ENCODE measurements at regions not wholly inside any gene's neighbourhood (a gene's known extent, or its start where the extent isn't known, plus 50 kb on each side); places are given as distances from the start of the nearest gene placed in this dataset.

DNA sequence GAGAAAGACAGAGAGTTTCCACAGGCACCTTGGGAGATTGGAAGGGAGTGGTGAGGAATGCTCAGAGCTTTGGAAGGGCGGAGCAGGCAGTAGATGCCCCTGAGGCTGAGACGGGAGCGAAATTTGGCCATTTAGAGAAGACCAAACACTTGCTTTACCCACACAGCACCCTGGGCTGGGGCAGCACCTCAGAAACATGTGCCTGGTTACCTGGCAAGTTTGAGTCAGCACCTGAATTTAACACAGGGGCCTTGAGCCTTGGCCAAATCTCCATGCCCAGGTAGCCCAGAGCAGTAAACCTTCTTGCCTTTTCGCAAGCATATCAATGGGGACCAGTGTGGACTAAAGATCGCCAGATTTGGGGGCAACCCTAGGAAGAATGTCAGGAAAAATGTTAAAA is 111.9 kb upstream of the NFE2L3 start:
- 90 to 95% methylated on average over 5 of the region's 5 CpGs for WGBS, 2 donors
- Histone ChIP-seq H3K27me3 (no peaks in the 10 kb centered on the region), H3K27ac (no peak overlapping the region), H3K9me3 (no peaks in the 10 kb centered on the region), H3K4me1 (no peaks in the 10 kb centered on the region), H3K4me3 (replicated peaks in 1 of 3) (no peak overlapping the region), H3K36me3 (no peaks in the 10 kb centered on the region)
- no peak for TF ChIP-seq POLR2A (IDR thresholded peaks at IDR 0.05)
- no peak for TF ChIP-seq CTCF (IDR thresholded peaks at IDR 0.05)
- DNase-seq = no peak
- intact Hi-C loops (cut with DNase I) = no loop called here

DNA sequence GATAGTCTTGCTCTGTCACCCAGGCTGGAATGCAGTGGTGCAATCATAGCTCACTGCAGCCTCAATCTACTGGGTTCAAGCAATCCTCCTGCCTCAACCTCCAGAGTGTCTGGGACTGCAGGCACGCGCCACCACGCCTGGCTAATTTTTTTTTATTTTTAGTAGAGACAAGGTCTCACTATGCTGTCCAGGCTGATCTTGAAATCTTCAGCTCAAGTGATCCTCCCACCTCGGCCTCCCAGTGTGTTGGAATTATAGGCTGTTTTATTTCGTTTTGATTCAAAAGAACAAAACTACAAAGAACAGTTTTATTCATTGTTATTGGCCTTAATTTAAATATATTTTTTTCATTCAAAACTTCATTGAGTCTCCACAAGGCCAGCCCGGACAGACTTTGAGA is 109.8 kb upstream of the NFE2L3 start:
- no peak for TF ChIP-seq CTCF (IDR thresholded peaks at IDR 0.05)
- TF ChIP-seq POLR2A (IDR thresholded peaks at IDR 0.05) = no peak
- Histone ChIP-seq H3K36me3 (no peaks in the 10 kb centered on the region), H3K4me1 (no peaks in the 10 kb centered on the region), H3K9me3 (no peaks in the 10 kb centered on the region), H3K4me3 (replicated peaks in 1 of 3) (no peak overlapping the region), H3K27me3 (no peaks in the 10 kb centered on the region), H3K27ac (no peak overlapping the region)
- 85 to 88% methylated on average over 6 of the region's 6 CpGs for WGBS, 2 donors
- no peak for DNase-seq
- intact Hi-C loops (cut with DNase I) = no loop called here

DNA sequence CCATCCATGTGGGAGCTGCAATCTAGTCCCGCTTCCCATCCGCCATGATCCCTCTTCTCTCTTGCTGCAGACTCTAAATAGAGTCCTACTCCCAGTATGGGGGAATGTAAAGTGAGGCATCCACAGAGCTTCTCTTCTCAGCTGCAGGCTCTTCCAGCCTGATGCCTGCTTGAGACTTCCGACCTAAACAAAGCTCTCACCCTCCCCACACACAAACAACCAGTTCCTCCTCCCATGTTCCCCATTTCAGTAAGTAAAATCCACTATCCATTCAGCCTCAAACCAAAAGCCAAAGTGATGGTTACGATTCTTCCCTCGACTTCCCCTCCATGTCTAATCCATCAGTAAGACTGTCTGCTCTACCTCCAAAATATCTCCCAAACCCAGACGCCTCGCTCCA is 108.2 kb upstream of the NFE2L3 start:
- Histone ChIP-seq H3K27ac (no peak overlapping the region), H3K4me1 (no peaks in the 10 kb centered on the region), H3K4me3 (replicated peaks in 1 of 3) (no peak overlapping the region), H3K27me3 (no peaks in the 10 kb centered on the region), H3K9me3 (no peaks in the 10 kb centered on the region), H3K36me3 (no peaks in the 10 kb centered on the region)
- WGBS, 2 donors = 95 to 96% methylated on average over 7 of the region's 7 CpGs
- DNase-seq = no peak
- intact Hi-C loops (cut with DNase I) = no loop called here
- TF ChIP-seq POLR2A (IDR thresholded peaks at IDR 0.05) (no peak), CTCF (IDR thresholded peaks at IDR 0.05) (no peak)

- Histone ChIP-seq H3K4me1 (no peaks in the 10 kb centered on the region), H3K27me3 (no peaks in the 10 kb centered on the region), H3K27ac (no peak overlapping the region), H3K36me3 (no peaks in the 10 kb centered on the region), H3K9me3 (no peaks in the 10 kb centered on the region), H3K4me3 (replicated peaks in 1 of 3) (no peak overlapping the region)
- 87 to 91% methylated on average over 5 of the region's 5 CpGs for WGBS, 2 donors
- TF ChIP-seq POLR2A (IDR thresholded peaks at IDR 0.05) (no peak), CTCF (IDR thresholded peaks at IDR 0.05) (no peak)
- intact Hi-C loops (cut with DNase I) = no loop called here
- DNase-seq = no peak
Observed at GRCh38 chr7:26044320-26044719, 107.7 kb upstream of the NFE2L3 start.

DNA sequence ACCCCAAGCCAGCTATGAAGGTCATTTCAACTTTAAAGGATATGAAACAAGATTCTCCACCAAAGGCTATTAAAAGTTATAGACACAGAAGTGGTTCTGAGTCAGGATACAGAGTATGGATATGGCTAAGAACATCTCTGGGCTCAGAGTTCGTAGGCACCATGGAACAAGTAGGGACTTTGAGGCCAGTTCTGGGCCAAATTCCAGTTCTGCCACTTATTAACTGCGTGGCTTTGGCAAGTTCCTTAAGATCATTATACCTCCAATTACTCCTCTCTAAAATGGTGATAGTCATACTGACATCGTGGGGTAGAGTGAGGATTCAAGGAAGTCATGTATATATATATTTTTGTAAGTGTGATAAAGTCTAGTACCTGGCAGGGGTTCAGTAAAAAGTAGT is 105.8 kb upstream of the NFE2L3 start:
- H3K4me1 ChIP-seq = no peaks in the 10 kb centered on the region
- H3K4me3 ChIP-seq (replicated peaks in 1 of 3) = no peak overlapping the region
- TF ChIP-seq CTCF (IDR thresholded peaks at IDR 0.05) (no peak), POLR2A (IDR thresholded peaks at IDR 0.05) (no peak)
- no peaks in the 10 kb centered on the region for H3K27me3 ChIP-seq
- intact Hi-C loops (cut with DNase I) = no loop called here
- no peak for DNase-seq
- no peaks in the 10 kb centered on the region for H3K9me3 ChIP-seq
- H3K27ac ChIP-seq = no peak overlapping the region
- H3K36me3 ChIP-seq = no peaks in the 10 kb centered on the region
- WGBS, 2 donors = 62 to 78% methylated on average over 3 of the region's 3 CpGs
